H1 (cell line): ENCODE measurements at regions not wholly inside any gene's neighbourhood (a gene's known extent, or its start where the extent isn't known, plus 50 kb on each side); places are given as distances from the start of the nearest gene placed in this dataset.

ENCODE experiments used
- CTCF ChIA-PET: fragments of 300-600 bp; sonication (Branson Sonifier 250); formaldehyde crosslinking; loops from one replicate; lab custom pipeline; 2021; ENCODE audit not compliant: partially characterized antibody; lab: Charles Lee
- POLR2A ChIA-PET: fragments of 300-600 bp; sonication (Branson Sonifier 250); formaldehyde crosslinking; loops from one replicate; lab custom pipeline; 2021; ENCODE audit warnings: inconsistent platforms; ENCODE audit not compliant: partially characterized antibody; lab: Charles Lee
- DNase-seq, 2 experiments: peaks; one replicate each; pipeline versions ENCODE4 v3.0.0 to v3.0.0-alpha.2; 2010 to 2022; ENCODE audit warnings: low spot score in 2 of 2, low read depth in 1 of 2, mixed read lengths in 1 of 2
- FAIRE-seq: peaks from 2 replicates; lab custom pipeline; 2011; peaks lifted over from hg19 to GRCh38; lab: Jason Lieb, UNC
- H2AFZ ChIP-seq: 2 replicates; pipeline ENCODE4 v1.8.1; 2012; ENCODE audit warnings: low read length, inconsistent platforms
- H2AK5ac ChIP-seq: 2 replicates; pipeline ENCODE4 v1.6.1; 2013; ENCODE audit warnings: low read depth, low read length
- H2BK120ac ChIP-seq: replicated peaks from 2 replicates; pipeline ENCODE3; 2013; ENCODE audit warnings: low read depth, low read length, inconsistent platforms
- H2BK12ac ChIP-seq: 2 replicates; pipeline ENCODE4 v1.6.1; 2013; ENCODE audit warnings: low read depth, low read length
- H2BK15ac ChIP-seq: 2 replicates; pipeline ENCODE4 v1.6.1; 2013; ENCODE audit warnings: low read length
- H2BK20ac ChIP-seq: 2 replicates; pipeline ENCODE4 v1.6.1; 2013; ENCODE audit warnings: low read length
- H2BK5ac ChIP-seq: 2 replicates; pipeline ENCODE4 v1.6.1; 2013; ENCODE audit warnings: low read depth, low read length
- H3K14ac ChIP-seq: 2 replicates; pipeline ENCODE4 v1.6.1; 2013; ENCODE audit warnings: inconsistent platforms; ENCODE audit not compliant: insufficient read length
- H3K18ac ChIP-seq: 2 replicates; pipeline ENCODE4 v1.6.1; 2013; ENCODE audit warnings: low read length; ENCODE audit errors: extremely low read depth
- H3K23ac ChIP-seq: 2 replicates; pipeline ENCODE4 v1.6.1; 2013; ENCODE audit warnings: inconsistent platforms; ENCODE audit not compliant: insufficient read length
- H3K23me2 ChIP-seq: 2 replicates; pipeline ENCODE4 v1.6.1; 2013; ENCODE audit warnings: low read depth, low read length
- H3K27ac ChIP-seq: 2 replicates; pipeline ENCODE4 v1.6.1; 2011; ENCODE audit warnings: low read depth, low read length, inconsistent platforms
- H3K27me3 ChIP-seq, 4 experiments: replicated peaks in 1 of 4; 1 replicate in 1 of 4; 2 replicates in 3 of 4; pipeline versions ENCODE4 v1.6.1 to v1.8.1; 2011 to 2013; ENCODE audit warnings: low read length in 3 of 4, mild to moderate bottlenecking in 3 of 4, inconsistent platforms in 2 of 4, mixed read lengths in 2 of 4, moderate library complexity in 1 of 4; ENCODE audit not compliant: control insufficient read depth in 3 of 4, insufficient read depth in 3 of 4; ENCODE audit errors: extremely low read depth in 1 of 4
- H3K36me3 ChIP-seq, 4 experiments: 2 replicates each; pipeline versions ENCODE4 v1.6.1 to v1.8.1; 2011 to 2013; ENCODE audit warnings: mild to moderate bottlenecking in 4 of 4, low read length in 3 of 4, moderate library complexity in 2 of 4, control low read depth in 1 of 4, inconsistent platforms in 1 of 4; ENCODE audit not compliant: insufficient read depth in 4 of 4, control insufficient read depth in 2 of 4
- H3K4ac ChIP-seq: replicated peaks from 2 replicates; pipeline ENCODE3; 2013; ENCODE audit warnings: low read length, low read depth, mixed read lengths, inconsistent platforms; ENCODE audit not compliant: insufficient read length
- H3K4me1 ChIP-seq, 4 experiments: replicated peaks in 1 of 4; 1 replicate in 1 of 4; 2 replicates in 3 of 4; pipeline versions ENCODE4 v1.6.1 to v1.8.1; 2011 to 2013; ENCODE audit warnings: low read length in 3 of 4, inconsistent platforms in 2 of 4, mixed read lengths in 1 of 4; ENCODE audit not compliant: insufficient read depth in 4 of 4, control insufficient read depth in 3 of 4
- H3K4me2 ChIP-seq, 2 experiments: 2 replicates each; pipeline versions ENCODE4 v1.6.1 to v1.8.1; 2011 to 2013; ENCODE audit warnings: low read depth in 2 of 2, low read length in 2 of 2, control low read depth in 1 of 2, inconsistent platforms in 1 of 2, mild to moderate bottlenecking in 1 of 2; ENCODE audit not compliant: insufficient read depth in 1 of 2
- H3K4me3 ChIP-seq, 4 experiments: fragments of 200-600, 300-600 bp in 1 of 4; sonication (generic), shearing (Covaris generic), sonication (Bioruptor Twin) in 1 of 4; 2 replicates each; pipeline versions ENCODE4 v1.5.1 to v1.8.1; 2011 to 2016; ENCODE audit warnings: low read length in 4 of 4, low read depth in 3 of 4, control low read depth in 2 of 4, inconsistent platforms in 2 of 4, mild to moderate bottlenecking in 2 of 4, mixed read lengths in 1 of 4, moderate library complexity in 1 of 4; ENCODE audit not compliant: insufficient read depth in 2 of 4; ENCODE audit errors: extremely low read depth in 1 of 4
- H3K56ac ChIP-seq: replicated peaks from 2 replicates; pipeline ENCODE3; 2013; ENCODE audit warnings: low read depth, mild to moderate bottlenecking, mixed read lengths, low read length, inconsistent platforms; ENCODE audit not compliant: insufficient read length
- H3K79me1 ChIP-seq: 2 replicates; pipeline ENCODE4 v1.6.1; 2013; ENCODE audit warnings: low read depth, low read length, control low read depth
- H3K79me2 ChIP-seq, 2 experiments: 2 replicates each; pipeline versions ENCODE4 v1.6.1 to v1.8.1; 2012 to 2013; ENCODE audit warnings: low read length in 2 of 2, mild to moderate bottlenecking in 2 of 2, inconsistent platforms in 1 of 2; ENCODE audit not compliant: insufficient read depth in 2 of 2, control insufficient read depth in 1 of 2
- H3K9ac ChIP-seq, 4 experiments: replicated peaks in 1 of 4; 1 replicate in 1 of 4; 2 replicates in 3 of 4; pipeline versions ENCODE4 v1.6.1 to v1.8.1; 2011 to 2013; ENCODE audit warnings: low read depth in 3 of 4, low read length in 3 of 4, control low read depth in 2 of 4, mild to moderate bottlenecking in 2 of 4, moderate library complexity in 2 of 4, inconsistent platforms in 1 of 4; ENCODE audit errors: extremely low read depth in 1 of 4
- H3K9me3 ChIP-seq, 2 experiments: 2 replicates each; pipeline versions ENCODE4 v1.6.1 to v1.8.1; 2012 to 2013; ENCODE audit warnings: mild to moderate bottlenecking in 2 of 2, moderate library complexity in 2 of 2, control low read depth in 1 of 2, inconsistent platforms in 1 of 2, low read depth in 1 of 2, low read length in 1 of 2, mixed read lengths in 1 of 2; ENCODE audit not compliant: insufficient read depth in 2 of 2
- H4K20me1 ChIP-seq, 2 experiments: replicated peaks in 1 of 2; 2 replicates each; pipeline versions ENCODE3 to v1.8.1; 2011 to 2013; ENCODE audit warnings: inconsistent platforms in 2 of 2, low read length in 2 of 2, mild to moderate bottlenecking in 1 of 2; ENCODE audit not compliant: insufficient read depth in 2 of 2, control insufficient read depth in 1 of 2
- H4K5ac ChIP-seq: 2 replicates; pipeline ENCODE4 v1.6.1; 2013; ENCODE audit warnings: low read length, low read depth, mixed read lengths, inconsistent platforms; ENCODE audit not compliant: insufficient read length
- H4K8ac ChIP-seq: 2 replicates; pipeline ENCODE4 v1.8.0; 2013; ENCODE audit warnings: mild to moderate bottlenecking, moderate library complexity, low read length, inconsistent platforms; ENCODE audit not compliant: insufficient read depth; ENCODE audit errors: extremely low read depth
- H4K91ac ChIP-seq: replicated peaks from 2 replicates; pipeline ENCODE3; 2013; ENCODE audit warnings: low read length, mixed read lengths, inconsistent platforms; ENCODE audit not compliant: insufficient read length
- BACH1 ChIP-seq: IDR thresholded peaks from 2 replicates; pipeline ENCODE4 v1.6.1; 2012; ENCODE audit warnings: low read length, improper control_type of control experiment
- HDAC6 ChIP-seq: IDR thresholded peaks from one replicate; pipeline ENCODE4 v1.7.1; 2012; ENCODE audit warnings: low read depth, mild to moderate bottlenecking, inconsistent platforms, low read length, moderate library complexity
- TCF12 ChIP-seq: IDR thresholded peaks from 2 replicates; pipeline ENCODE4 v1.6.1; 2011; ENCODE audit warnings: low read depth, mild to moderate bottlenecking, low read length
- WGBS, 2 experiments: shearing (Covaris generic) in 1 of 2; methylation state at CpG; one replicate each; pipeline versions ENCODE4 v1.1.6 to v1.1.7; 2013 to 2015; ENCODE audit warnings: low lambda C conversion rate in 2 of 2, mixed read lengths in 2 of 2, inconsistent platforms in 1 of 2, low coverage in 1 of 2, missing lambda C conversion rate in 1 of 2; ENCODE audit not compliant: insufficient replicate concordance in 2 of 2, insufficient coverage in 1 of 2, insufficient read length in 1 of 2; ENCODE audit errors: extremely low coverage in 1 of 2, missing lambda C conversion rate in 1 of 2; 5-methylcytosine and 5-hydroxymethylcytosine counted together
- TF ChIP-seq, protein P1 (sequence below), 3 experiments: IDR thresholded peaks; 1 replicate in 2 of 3; 2 replicates in 1 of 3; pipeline versions ENCODE4 v1.5.1 to v1.6.1; 2011; ENCODE audit warnings: low read length in 3 of 3, mild to moderate bottlenecking in 3 of 3, inconsistent platforms in 2 of 3, low read depth in 1 of 3, moderate library complexity in 1 of 3; ENCODE audit not compliant: insufficient read depth in 1 of 3; ENCODE audit errors: control extremely low read depth in 1 of 3

DNA sequence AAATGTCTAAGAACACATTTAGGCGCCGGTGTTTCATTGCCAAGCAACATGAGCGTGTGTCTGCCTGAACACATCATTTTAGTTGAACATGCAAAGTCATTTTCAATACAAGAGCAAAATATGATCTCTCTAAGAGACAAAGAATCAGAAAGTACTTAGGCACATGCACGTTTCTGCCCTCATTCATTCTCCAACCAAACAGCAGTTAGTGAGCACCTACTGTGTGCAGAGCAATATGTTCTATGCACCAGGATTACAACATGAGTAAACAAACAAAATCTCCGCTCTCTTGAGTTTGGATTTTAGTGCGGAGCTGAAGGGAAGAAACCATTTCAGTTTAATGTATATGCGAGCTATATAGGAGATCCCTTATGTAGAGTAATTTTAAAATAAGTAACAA lies 71.6 kb upstream of the KLF6 start:
- H4K20me1 ChIP-seq = no peaks in the 10 kb centered on the region
- H3K27me3 ChIP-seq = no peaks in the 10 kb centered on the region
- no peak overlapping the region for H3K23ac ChIP-seq
- no peaks in the 10 kb centered on the region for H3K23me2 ChIP-seq
- H2AFZ ChIP-seq = no peak overlapping the region
- H2AK5ac ChIP-seq = no peak overlapping the region
- H3K18ac ChIP-seq = no peak overlapping the region
- H3K9me3 ChIP-seq = no peaks in the 10 kb centered on the region
- 83% methylated on average over 7 of the region's 7 CpGs; no CpG with 5 or more reads in 1 of the 2 experiments for WGBS, 2 experiments
- H2BK5ac ChIP-seq = no peak overlapping the region
- ChIA-PET POLR2A (no interaction called here), CTCF (interaction anchor here (0.5 kb wide), 1 partner anchor 1916 kb away, joined by 5 read pairs; no protein-coding TSS in a partner anchor)
- no peak overlapping the region for H3K4me2 ChIP-seq
- H4K8ac ChIP-seq = no peak overlapping the region
- H3K27ac ChIP-seq = no peak overlapping the region
- H2BK120ac ChIP-seq = no peak overlapping the region
- no peak overlapping the region for H2BK12ac ChIP-seq
- H3K4me1 ChIP-seq = peaks cover 0 to 3% (median 2%) of the 10 kb centered on the region in 4 experiments; a peak in 3 of 7 replicates
- no peak overlapping the region for H4K91ac ChIP-seq
- H4K5ac ChIP-seq = no peak overlapping the region
- no peak overlapping the region for H3K14ac ChIP-seq
- no peak overlapping the region for H3K9ac ChIP-seq
- H3K4me3 ChIP-seq = no peak overlapping the region
- no peak overlapping the region for H2BK20ac ChIP-seq
- H3K79me1 ChIP-seq = no peaks in the 10 kb centered on the region
- FAIRE-seq = no peak
- H3K56ac ChIP-seq = no peak overlapping the region
- H2BK15ac ChIP-seq = no peak overlapping the region
- no peak for DNase-seq
- no peaks in the 10 kb centered on the region for H3K36me3 ChIP-seq
- H3K4ac ChIP-seq = no peak overlapping the region
- TF ChIP-seq HDAC6 = no peak
- no peak for TF ChIP-seq BACH1
- no peak for TF ChIP-seq TCF12
- TF ChIP-seq, protein P1, sequence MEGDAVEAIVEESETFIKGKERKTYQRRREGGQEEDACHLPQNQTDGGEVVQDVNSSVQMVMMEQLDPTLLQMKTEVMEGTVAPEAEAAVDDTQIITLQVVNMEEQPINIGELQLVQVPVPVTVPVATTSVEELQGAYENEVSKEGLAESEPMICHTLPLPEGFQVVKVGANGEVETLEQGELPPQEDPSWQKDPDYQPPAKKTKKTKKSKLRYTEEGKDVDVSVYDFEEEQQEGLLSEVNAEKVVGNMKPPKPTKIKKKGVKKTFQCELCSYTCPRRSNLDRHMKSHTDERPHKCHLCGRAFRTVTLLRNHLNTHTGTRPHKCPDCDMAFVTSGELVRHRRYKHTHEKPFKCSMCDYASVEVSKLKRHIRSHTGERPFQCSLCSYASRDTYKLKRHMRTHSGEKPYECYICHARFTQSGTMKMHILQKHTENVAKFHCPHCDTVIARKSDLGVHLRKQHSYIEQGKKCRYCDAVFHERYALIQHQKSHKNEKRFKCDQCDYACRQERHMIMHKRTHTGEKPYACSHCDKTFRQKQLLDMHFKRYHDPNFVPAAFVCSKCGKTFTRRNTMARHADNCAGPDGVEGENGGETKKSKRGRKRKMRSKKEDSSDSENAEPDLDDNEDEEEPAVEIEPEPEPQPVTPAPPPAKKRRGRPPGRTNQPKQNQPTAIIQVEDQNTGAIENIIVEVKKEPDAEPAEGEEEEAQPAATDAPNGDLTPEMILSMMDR (IDR thresholded peaks at IDR 0.05; ENCODE audit: control extremely low read depth in 1 of 3, insufficient read depth in 1 of 3, low read depth in 1 of 3, low read length in 3 of 3) = no peak
- TF ChIP-seq, all 59 proteins: peak for 0
- H3K79me2 ChIP-seq = no peaks in the 10 kb centered on the region
